Upper lobe of right lung (tissue), 1 donor: ENCODE measurements at regions not wholly inside any gene's neighbourhood (a gene's known extent, or its start where the extent isn't known, plus 50 kb on each side); places are given as distances from the start of the nearest gene placed in this dataset.

Source experiments
- ATAC-seq: fragments of 200-7000 bp; cut with Tn5 transposase; one replicate; pipeline ENCODE4 v1.9.1; 2020; ENCODE audit warnings: mild to moderate bottlenecking, moderate library complexity
- DNase-seq: peaks from one replicate; pipeline ENCODE4 v3.0.0-alpha.2; 2020
- H3K27ac ChIP-seq: fragments of 200-600 bp; one replicate; pipeline ENCODE4 v1.8.0; 2022
- H3K27me3 ChIP-seq: fragments of 200-600 bp; one replicate; pipeline ENCODE4 v1.8.0; 2022; ENCODE audit warnings: mild to moderate bottlenecking
- H3K36me3 ChIP-seq: fragments of 200-600 bp; one replicate; pipeline ENCODE4 v1.8.0; 2022
- H3K4me1 ChIP-seq: fragments of 200-600 bp; one replicate; pipeline ENCODE4 v1.8.0; 2022
- H3K4me3 ChIP-seq: fragments of 200-600 bp; one replicate; pipeline ENCODE4 v1.8.0; 2022; ENCODE audit warnings: mild to moderate bottlenecking
- H3K9me3 ChIP-seq: fragments of 200-600 bp; one replicate; pipeline ENCODE4 v1.8.0; 2022
- intact Hi-C: fragments of 100-400 bp; cut with DNase I; formaldehyde crosslinking; loops from one replicate; pipeline ENCODE4 v1.11.0; 2022
- TF ChIP-seq, protein P1 (sequence below): fragments of 200-600 bp; IDR thresholded peaks from one replicate; pipeline ENCODE4 v1.8.0; 2022; ENCODE audit warnings: antibody characterized with exemption
- donor health status: DM: no; HTN: yes; CAD: no; lungs with severe emphysema.

DNA sequence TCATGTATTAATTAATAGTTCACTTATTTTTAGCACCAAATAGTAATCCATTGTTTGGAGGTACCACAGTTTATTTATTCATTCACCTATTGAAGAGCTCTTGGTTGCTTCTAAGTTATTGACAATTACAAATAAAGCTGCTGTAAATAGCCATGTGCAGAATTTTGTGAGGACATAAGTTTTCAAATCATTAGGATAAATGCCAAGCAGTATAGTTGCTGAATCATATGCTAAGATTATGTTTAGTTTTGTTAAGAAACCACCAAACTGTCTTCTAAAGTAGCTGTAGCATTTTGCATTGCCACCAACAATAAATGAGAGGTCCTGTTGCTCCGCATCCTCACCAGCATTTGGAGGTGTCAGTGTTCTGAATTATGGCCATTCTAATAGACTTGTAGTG lies 2126.8 kb downstream of the PCDH9 start:
- no peaks in the 10 kb centered on the region for H3K36me3 ChIP-seq

DNA sequence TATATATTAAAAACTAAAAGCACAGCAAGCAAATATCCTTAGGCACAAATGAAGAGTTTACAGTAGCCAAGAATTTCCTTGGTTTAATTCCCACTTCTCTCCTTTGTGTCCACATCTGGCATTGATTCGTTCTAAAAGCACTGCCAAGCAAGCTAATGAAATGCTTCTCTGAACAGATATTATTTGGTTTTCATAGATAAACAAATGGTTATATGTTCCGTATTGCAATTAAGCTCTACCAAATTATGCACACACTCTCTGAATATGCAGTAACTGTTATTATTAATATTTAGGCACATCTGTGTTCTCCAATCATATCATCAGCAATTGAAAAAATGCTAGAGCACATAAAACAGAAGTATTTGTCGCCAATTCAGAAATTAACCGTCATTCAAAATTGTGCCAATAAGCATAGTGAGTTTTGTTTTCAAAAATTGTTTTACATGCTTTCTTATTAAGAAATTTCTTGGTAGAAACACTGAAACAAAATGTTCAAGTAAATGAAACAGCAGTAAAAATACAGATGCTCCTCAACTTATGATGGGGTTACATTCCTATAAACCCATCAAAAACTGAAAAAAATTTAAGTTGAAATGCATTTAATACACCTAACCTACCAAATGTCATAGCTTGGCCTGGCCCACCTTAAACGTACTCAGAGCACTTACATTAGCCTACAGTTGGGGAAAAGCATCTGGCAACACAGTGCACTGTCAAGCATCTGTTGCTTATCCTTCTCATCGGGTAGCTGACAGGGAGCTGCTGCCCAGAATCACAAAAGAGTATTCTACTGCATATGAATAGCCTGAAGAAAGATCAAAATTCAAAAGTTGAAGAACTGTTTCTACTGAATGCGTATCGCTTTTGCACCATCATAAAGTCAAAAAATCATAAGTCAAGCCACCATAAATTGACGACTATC lies 2134.7 kb downstream of the PCDH9 start:
- no peaks in the 10 kb centered on the region for H3K27me3 ChIP-seq
- ATAC-seq (no peak), DNase-seq (no peak)
- H3K4me1 ChIP-seq: no peaks in the 10 kb centered on the region
- H3K36me3 ChIP-seq: no peaks in the 10 kb centered on the region
- TF ChIP-seq, protein P1, sequence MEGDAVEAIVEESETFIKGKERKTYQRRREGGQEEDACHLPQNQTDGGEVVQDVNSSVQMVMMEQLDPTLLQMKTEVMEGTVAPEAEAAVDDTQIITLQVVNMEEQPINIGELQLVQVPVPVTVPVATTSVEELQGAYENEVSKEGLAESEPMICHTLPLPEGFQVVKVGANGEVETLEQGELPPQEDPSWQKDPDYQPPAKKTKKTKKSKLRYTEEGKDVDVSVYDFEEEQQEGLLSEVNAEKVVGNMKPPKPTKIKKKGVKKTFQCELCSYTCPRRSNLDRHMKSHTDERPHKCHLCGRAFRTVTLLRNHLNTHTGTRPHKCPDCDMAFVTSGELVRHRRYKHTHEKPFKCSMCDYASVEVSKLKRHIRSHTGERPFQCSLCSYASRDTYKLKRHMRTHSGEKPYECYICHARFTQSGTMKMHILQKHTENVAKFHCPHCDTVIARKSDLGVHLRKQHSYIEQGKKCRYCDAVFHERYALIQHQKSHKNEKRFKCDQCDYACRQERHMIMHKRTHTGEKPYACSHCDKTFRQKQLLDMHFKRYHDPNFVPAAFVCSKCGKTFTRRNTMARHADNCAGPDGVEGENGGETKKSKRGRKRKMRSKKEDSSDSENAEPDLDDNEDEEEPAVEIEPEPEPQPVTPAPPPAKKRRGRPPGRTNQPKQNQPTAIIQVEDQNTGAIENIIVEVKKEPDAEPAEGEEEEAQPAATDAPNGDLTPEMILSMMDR: no peak
- intact Hi-C loops: no loop called here
- no peaks in the 10 kb centered on the region for H3K9me3 ChIP-seq
- no peak overlapping the region for H3K27ac ChIP-seq
- no peak overlapping the region for H3K4me3 ChIP-seq

More for the DNA sequence above, 2126.8 kb downstream of the PCDH9 start:
- intact Hi-C loops: no loop called here
- ATAC-seq (no peak), DNase-seq (no peak)
- no peak overlapping the region for H3K27ac ChIP-seq
- H3K27me3 ChIP-seq: no peaks in the 10 kb centered on the region
- H3K4me1 ChIP-seq: no peaks in the 10 kb centered on the region
- no peak overlapping the region for H3K4me3 ChIP-seq
- no peaks in the 10 kb centered on the region for H3K9me3 ChIP-seq
- TF ChIP-seq, protein P1: no peak

DNA sequence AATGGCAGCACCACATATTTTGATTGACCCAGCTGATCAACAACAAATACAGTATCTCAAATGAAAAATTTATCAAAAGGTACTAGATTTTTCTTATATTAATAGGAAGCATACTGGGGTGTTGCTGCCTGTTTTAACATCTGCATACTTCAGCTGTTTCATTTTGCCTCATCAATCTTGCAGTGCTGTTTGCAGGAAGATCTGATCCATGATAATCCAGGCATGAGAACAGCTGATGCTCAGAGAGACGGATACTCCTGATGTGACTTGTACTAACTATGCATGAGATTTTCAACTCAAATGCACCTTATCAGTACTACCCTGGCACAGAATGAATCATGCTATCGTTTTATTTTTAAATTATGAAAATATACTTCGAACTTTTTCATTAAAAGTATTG lies 2136.8 kb downstream of the PCDH9 start:
- DNase-seq (no peak), ATAC-seq (no peak)
- no peak overlapping the region for H3K4me3 ChIP-seq
- intact Hi-C loops: no loop called here
- H3K4me1 ChIP-seq: no peaks in the 10 kb centered on the region
- H3K36me3 ChIP-seq: no peaks in the 10 kb centered on the region
- no peak overlapping the region for H3K27ac ChIP-seq
- H3K27me3 ChIP-seq: no peaks in the 10 kb centered on the region
- TF ChIP-seq, protein P1: no peak
- no peaks in the 10 kb centered on the region for H3K9me3 ChIP-seq

DNA sequence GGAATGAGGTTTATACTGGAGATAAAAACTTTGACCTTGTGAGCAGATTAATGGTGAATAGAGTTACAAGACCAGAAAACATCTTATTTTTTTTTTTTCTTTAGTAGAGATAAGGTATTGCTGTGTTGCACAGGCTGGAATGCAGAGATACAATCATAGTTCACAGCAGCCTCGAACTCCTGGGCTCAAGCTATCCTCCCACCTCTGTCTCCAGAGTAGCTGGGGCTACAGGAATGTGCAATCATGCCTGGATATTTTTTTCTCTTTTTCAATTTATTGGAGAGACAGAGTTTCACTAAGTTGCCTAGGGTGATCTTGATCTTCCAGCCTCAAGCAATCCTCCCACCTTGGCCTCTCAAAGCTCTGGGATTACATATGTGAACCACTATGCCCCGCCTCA lies 2139.1 kb downstream of the PCDH9 start:
- H3K27ac ChIP-seq: no peak overlapping the region
- TF ChIP-seq, protein P1: no peak
- intact Hi-C loops: no loop called here
- ATAC-seq (no peak), DNase-seq (no peak)
- H3K27me3 ChIP-seq: no peaks in the 10 kb centered on the region
- H3K4me1 ChIP-seq: no peaks in the 10 kb centered on the region
- H3K4me3 ChIP-seq: no peak overlapping the region
- H3K9me3 ChIP-seq: no peaks in the 10 kb centered on the region
- H3K36me3 ChIP-seq: no peaks in the 10 kb centered on the region

DNA sequence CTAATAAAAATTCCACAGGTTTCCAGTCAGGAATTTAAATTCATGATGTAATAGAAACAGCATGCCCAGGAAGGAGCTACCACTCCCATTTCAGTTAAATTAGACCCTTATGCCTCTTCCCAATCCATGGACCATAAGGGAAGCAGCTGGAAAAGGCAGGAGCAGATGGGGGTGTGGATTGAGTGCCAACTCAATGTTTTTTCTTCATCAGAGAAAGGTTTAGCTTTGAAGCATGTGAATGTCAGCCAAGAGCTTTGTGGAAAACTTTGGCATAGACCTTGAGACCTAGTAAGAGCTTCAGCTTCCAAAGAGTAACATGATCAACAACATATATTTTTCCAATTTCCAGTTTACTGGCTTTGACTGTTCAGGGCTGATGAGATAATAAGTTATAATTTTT lies 2139.9 kb downstream of the PCDH9 start:
- no peak for ATAC-seq
- no peak overlapping the region for H3K27ac ChIP-seq
- H3K9me3 ChIP-seq: no peaks in the 10 kb centered on the region
- no peak for DNase-seq
- intact Hi-C loops: no loop called here
- no peaks in the 10 kb centered on the region for H3K4me1 ChIP-seq
- TF ChIP-seq, protein P1: no peak
- H3K36me3 ChIP-seq: no peaks in the 10 kb centered on the region
- H3K4me3 ChIP-seq: no peak overlapping the region
- no peaks in the 10 kb centered on the region for H3K27me3 ChIP-seq
